Hematopoietic multipotent progenitor cell treated with erythropoietin and hydrocortisone succinate and interleukin-3 and kit ligand, for 15 days (in vitro differentiated cells): ENCODE measurements at regions not wholly inside any gene's neighbourhood (a gene's known extent, or its start where the extent isn't known, plus 50 kb on each side); places are given as distances from the start of the nearest gene placed in this dataset.

Source experiments
- DNase-seq: peaks from one replicate; pipeline ENCODE4 v3.0.0-alpha.2; 2015; ENCODE audit warnings: low spot score

GRCh38 chr2:41886757-41887156 lies 161.1 kb upstream of the PKDCC start:
- DNase-seq, result no peak

GRCh38 chr2:41890341-41890740 lies 157.5 kb upstream of the PKDCC start:
- DNase-seq, result no peak

- no peak for DNase-seq
Measured at GRCh38 chr2:41892476-41892875, 155.3 kb upstream of the PKDCC start.

- DNase-seq, result no peak
Measured at GRCh38 chr2:41894563-41895333, 153.1 kb upstream of the PKDCC start.

GRCh38 chr2:41895334-41895664 lies 152.5 kb upstream of the PKDCC start:
- no peak for DNase-seq

- DNase-seq, result no peak
Measured at GRCh38 chr2:41896186-41896846, 151.5 kb upstream of the PKDCC start.

- no peak for DNase-seq
Measured at GRCh38 chr2:41899189-41899588, 148.6 kb upstream of the PKDCC start.

- DNase-seq, result no peak
Measured at GRCh38 chr2:41900101-41900577, 147.7 kb upstream of the PKDCC start.

- no peak for DNase-seq
Measured at GRCh38 chr2:41902897-41903296, 144.9 kb upstream of the PKDCC start.

- DNase-seq, result no peak
Measured at GRCh38 chr2:41903474-41904135, 144.2 kb upstream of the PKDCC start.

- DNase-seq, result no peak
Measured at GRCh38 chr2:41904459-41904858, 143.4 kb upstream of the PKDCC start.

GRCh38 chr2:41905597-41906337 lies 142.1 kb upstream of the PKDCC start:
- DNase-seq, result no peak

- no peak for DNase-seq
Measured at GRCh38 chr2:41906338-41906725, 141.5 kb upstream of the PKDCC start.

GRCh38 chr2:41907141-41907540 lies 140.7 kb upstream of the PKDCC start:
- no peak for DNase-seq

GRCh38 chr2:41907771-41908207 lies 140.0 kb upstream of the PKDCC start:
- no peak for DNase-seq

GRCh38 chr2:41908349-41908748 lies 139.5 kb upstream of the PKDCC start:
- no peak for DNase-seq

GRCh38 chr2:41909584-41909983 lies 138.2 kb upstream of the PKDCC start:
- no peak for DNase-seq

GRCh38 chr2:41910126-41910525 lies 137.7 kb upstream of the PKDCC start:
- DNase-seq, result no peak

- DNase-seq, result no peak
Measured at GRCh38 chr2:41911033-41911432, 136.8 kb upstream of the PKDCC start.

GRCh38 chr2:41912337-41912736 lies 135.5 kb upstream of the PKDCC start:
- DNase-seq, result no peak

GRCh38 chr2:41912776-41913175 lies 135.0 kb upstream of the PKDCC start:
- DNase-seq, result no peak

- no peak for DNase-seq
Measured at GRCh38 chr2:41913311-41913710, 134.5 kb upstream of the PKDCC start.
